Caco-2 (cell line): ENCODE measurements at regions not wholly inside any gene's neighbourhood (a gene's known extent, or its start where the extent isn't known, plus 50 kb on each side); places are given as distances from the start of the nearest gene placed in this dataset. TPM values are rescaled to one million over a fixed set of nuclear protein-coding genes. Genes with fewer than 3 reads are reported as not detected.

Source experiments
- BruUV-seq: library from RNA; stranded (reverse); fragments of 400-500 nt; replicated peaks from 2 replicates; lab custom pipeline; 2021; lab: Mats Ljungman, UMichigan
- CTCF ChIA-PET: fragments of 300-600 bp; sonication (Branson Sonifier 250); formaldehyde crosslinking; loops from one replicate; lab custom pipeline; 2022; ENCODE audit warnings: antibody characterized with exemption; lab: Charles Lee
- POLR2A ChIA-PET: fragments of 300-600 bp; sonication (Branson Sonifier 250); formaldehyde crosslinking; loops from one replicate; lab custom pipeline; 2022; ENCODE audit warnings: antibody characterized with exemption; lab: Charles Lee
- DNase-seq, 2 experiments: peaks; one replicate each; pipeline versions ENCODE4 v3.0.0 to v3.0.0-alpha.2; 2020 to 2022
- H3K27me3 ChIP-seq: replicated peaks from 2 replicates; pipeline ENCODE4 v1.6.0; 2011; ENCODE audit warnings: low read length; ENCODE audit not compliant: control insufficient read depth, insufficient read depth
- H3K36me3 ChIP-seq: 2 replicates; pipeline ENCODE4 v1.5.1; 2011; ENCODE audit warnings: low read length; ENCODE audit not compliant: control insufficient read depth, insufficient read depth
- H3K4me1 ChIP-seq: fragments of 250-450 bp; sonication (Bioruptor Pico); 2 replicates; pipeline ENCODE4 v1.5.1; 2020; ENCODE audit warnings: mild to moderate bottlenecking
- H3K4me3 ChIP-seq: 2 replicates; pipeline ENCODE4 v1.5.1; 2011; ENCODE audit warnings: low read depth, mild to moderate bottlenecking, control low read depth, low read length
- H3K9me3 ChIP-seq: fragments of 250-450 bp; sonication (Bioruptor Pico); 2 replicates; pipeline ENCODE4 v1.5.1; 2020; ENCODE audit warnings: mild to moderate bottlenecking, moderate library complexity
- H3K27ac Mint-ChIP-seq: one replicate; pipeline ENCODE4 v1.8.0; 2022; ENCODE audit warnings: mixed read lengths; ENCODE audit not compliant: unreplicated experiment
- H3K27me3 Mint-ChIP-seq: one replicate; pipeline ENCODE4 v1.8.0; 2022; ENCODE audit warnings: mixed read lengths; ENCODE audit not compliant: insufficient read depth, unreplicated experiment
- H3K36me3 Mint-ChIP-seq: one replicate; pipeline ENCODE4 v1.8.0; 2022; ENCODE audit warnings: mild to moderate bottlenecking, mixed read lengths; ENCODE audit not compliant: insufficient read depth, unreplicated experiment
- H3K4me1 Mint-ChIP-seq: one replicate; pipeline ENCODE4 v1.8.0; 2022; ENCODE audit warnings: low read depth, mixed read lengths; ENCODE audit not compliant: unreplicated experiment
- H3K4me3 Mint-ChIP-seq: one replicate; pipeline ENCODE4 v1.8.0; 2022; ENCODE audit warnings: mild to moderate bottlenecking, moderate library complexity, mixed read lengths; ENCODE audit not compliant: unreplicated experiment
- H3K9me3 Mint-ChIP-seq: one replicate; pipeline ENCODE4 v1.8.0; 2022; ENCODE audit warnings: mixed read lengths; ENCODE audit not compliant: unreplicated experiment
- CTCF ChIP-seq, 2 experiments: fragments of 200-600 bp in 1 of 2; IDR thresholded peaks; 1 replicate in 1 of 2; 2 replicates in 1 of 2; pipeline versions ENCODE4 v1.5.1 to v1.8.0; 2011 to 2022; ENCODE audit warnings: antibody characterized with exemption in 1 of 2, control low read depth in 1 of 2, inconsistent platforms in 1 of 2, low read depth in 1 of 2, low read length in 1 of 2, mild to moderate bottlenecking in 1 of 2, moderate library complexity in 1 of 2; ENCODE audit not compliant: insufficient read depth in 1 of 2, severe bottlenecking in 1 of 2, unreplicated experiment in 1 of 2
- intact Hi-C: fragments of 100-400 bp; cut with micrococcal nuclease; formaldehyde crosslinking; loops from one replicate; pipeline ENCODE4 v1.10.0; 2022; ENCODE audit not compliant: unreplicated experiment
- microRNA-seq: library from miRNA; unstranded; fragments of <30 nt; microRNA quantifications from one replicate; pipeline ENCODE4 v1.2.0, GENCODE V29; 2022

GRCh38 chr13:57075588-57075987 is 65.1 kb upstream of the PRR20A start:
- no TSS peak for BruUV-seq
- H3K4me1 ChIP-seq: no peaks in the 10 kb centered on the region
- Mint-ChIP-seq H3K27ac (no peak overlapping the region), H3K27me3 (no peaks in the 10 kb centered on the region), H3K36me3 (no peaks in the 10 kb centered on the region), H3K4me3 (no peak overlapping the region), H3K4me1 (no peaks in the 10 kb centered on the region), H3K9me3 (no peaks in the 10 kb centered on the region)
- CTCF ChIA-PET: no interaction called here
- TF ChIP-seq CTCF (IDR thresholded peaks at IDR 0.05; ENCODE audit: insufficient read depth in 1 of 2, low read depth in 1 of 2, low read length in 1 of 2, severe bottlenecking in 1 of 2, unreplicated experiment in 1 of 2): no peak
- intact Hi-C loops: no loop called here
- POLR2A ChIA-PET: no interaction called here
- 0 out of 2 replicates have a peak, but pooled peaks cover 3% of the 10 kb centered on the region for H3K9me3 ChIP-seq
- no peak for DNase-seq
- no peaks in the 10 kb centered on the region for H3K36me3 ChIP-seq
- H3K4me3 ChIP-seq: no peak overlapping the region
- H3K27me3 ChIP-seq: no peaks in the 10 kb centered on the region

GRCh38 chr13:57087006-57087405 is 53.7 kb upstream of the PRR20A start:
- Histone ChIP-seq H3K27me3 (no peaks in the 10 kb centered on the region), H3K9me3 (no peaks in the 10 kb centered on the region), H3K4me3 (no peak overlapping the region), H3K4me1 (no peaks in the 10 kb centered on the region), H3K36me3 (no peaks in the 10 kb centered on the region)
- no peak for TF ChIP-seq CTCF (IDR thresholded peaks at IDR 0.05; ENCODE audit: insufficient read depth in 1 of 2, low read depth in 1 of 2, low read length in 1 of 2, severe bottlenecking in 1 of 2, unreplicated experiment in 1 of 2)
- no peaks in the 10 kb centered on the region for H3K4me1 Mint-ChIP-seq
- DNase-seq: no peak
- no peak overlapping the region for H3K27ac Mint-ChIP-seq
- intact Hi-C loops: no loop called here
- H3K36me3 Mint-ChIP-seq: no peaks in the 10 kb centered on the region
- ChIA-PET CTCF (no interaction called here), POLR2A (no interaction called here)
- H3K9me3 Mint-ChIP-seq: no peaks in the 10 kb centered on the region
- no peaks in the 10 kb centered on the region for H3K27me3 Mint-ChIP-seq
- no peak overlapping the region for H3K4me3 Mint-ChIP-seq
- BruUV-seq: no TSS peak

Small RNAs in the stretch of these regions (microRNA-seq; reads per million reads assigned to microRNA genes)
- not detected for gene MIR1297
- not detected for gene MIR5007
